ENCODE measurements at regions not wholly inside any gene's neighbourhood (a gene's known extent, or its start where the extent isn't known, plus 50 kb on each side); places are given as distances from the start of the nearest gene placed in this dataset.

GRCh38 chr2:39515897-39516346 lies 78.8 kb upstream of the MAP4K3 start (continued):
- 0 out of 2 replicates have a peak, but pooled peaks have one; percentile 1 for TF ChIP-seq ZNF563 (CRISPR knock-in tag; IDR thresholded peaks at IDR 0.05)
- TF ChIP-seq RELA (CRISPR knock-in tag; IDR thresholded peaks at IDR 0.05): no peak
- no peak; the same call in 1 of the 2 replicates for TF ChIP-seq ZC3H13 (CRISPR knock-in tag; IDR thresholded peaks at IDR 0.05)
- TF ChIP-seq ZNF646 (CRISPR knock-in tag; IDR thresholded peaks at IDR 0.05): no peak
- no peak for TF ChIP-seq ZBTB44 (CRISPR knock-in tag; IDR thresholded peaks at IDR 0.05)
- no peak for TF ChIP-seq ZBTB8A (CRISPR knock-in tag; IDR thresholded peaks at IDR 0.05; ENCODE audit: borderline replicate concordance, low read depth)
- 0 out of 2 replicates have a peak, but pooled peaks have one; percentile 33 for TF ChIP-seq ZNF644 (CRISPR knock-in tag; IDR thresholded peaks at IDR 0.05; ENCODE audit: low read depth)
- TF ChIP-seq ZNF768 (CRISPR knock-in tag; IDR thresholded peaks at IDR 0.05): no peak
- TF ChIP-seq HCFC1 (IDR thresholded peaks at IDR 0.05; ENCODE audit: low read depth, low read length): no peak
- no peak for TF ChIP-seq SP2 (CRISPR knock-in tag; IDR thresholded peaks at IDR 0.05)
- TF ChIP-seq ZNF710 (CRISPR knock-in tag; IDR thresholded peaks at IDR 0.05; ENCODE audit: borderline replicate concordance): peak; percentile 52; the same call in 1 of the 2 replicates
- TF ChIP-seq RARG (CRISPR knock-in tag; IDR thresholded peaks at IDR 0.05; ENCODE audit: low read depth): peak; percentile 99
- no peak for TF ChIP-seq ZNF18 (CRISPR knock-in tag; IDR thresholded peaks at IDR 0.05; ENCODE audit: insufficient replicate concordance)
- peak; percentile 85; the same call in 1 of the 2 replicates for TF ChIP-seq ZNF576 (CRISPR knock-in tag; IDR thresholded peaks at IDR 0.05)
- TF ChIP-seq TAF1 (CRISPR knock-in tag; IDR thresholded peaks at IDR 0.05): no peak
- no peak for TF ChIP-seq TEAD3 (CRISPR knock-in tag; optimal IDR thresholded peaks at IDR 0.05; ENCODE audit: borderline replicate concordance)
- TF ChIP-seq ZNF761 (CRISPR knock-in tag; conservative IDR thresholded peaks at IDR 0.05): peak; percentile 67
- TF ChIP-seq ZNF766 (CRISPR knock-in tag; IDR thresholded peaks at IDR 0.05; ENCODE audit: borderline replicate concordance): no peak
- TF ChIP-seq ZNF383 (CRISPR knock-in tag; IDR thresholded peaks at IDR 0.05; ENCODE audit: borderline replicate concordance): peak; percentile 90; the same call in 1 of the 2 replicates
